AG04449 (cell line): ENCODE measurements at regions not wholly inside any gene's neighbourhood (a gene's known extent, or its start where the extent isn't known, plus 50 kb on each side); places are given as distances from the start of the nearest gene placed in this dataset.
A peak's percentile ranks its signal among the peaks of the same experiment; 100 is the strongest.

Experiments used
- CTCF ChIA-PET: fragments of 350-600 bp; formaldehyde crosslinking; extraction: SDS; loops from one replicate; lab custom pipeline; 2021; ENCODE audit warnings: antibody characterized with exemption; lab: Yijun Ruan, JAX
- POLR2A ChIA-PET: fragments of 400-600, 350-600 bp; formaldehyde crosslinking; extraction: SDS; loops from one replicate; lab custom pipeline; 2020; ENCODE audit warnings: antibody characterized with exemption, inconsistent platforms; lab: Yijun Ruan, JAX
- DNase-seq: peaks from one replicate; pipeline ENCODE4 v3.0.0-alpha.2; 2010; ENCODE audit warnings: low read depth, low spot score
- H3K4me3 ChIP-seq: 2 replicates; pipeline ENCODE4 v1.5.1; 2011; ENCODE audit warnings: low read depth, mild to moderate bottlenecking, control low read depth, low read length
- CTCF ChIP-seq: IDR thresholded peaks from one replicate; pipeline ENCODE4 v1.5.1; 2011; ENCODE audit warnings: mild to moderate bottlenecking, moderate library complexity, low read length, control low read depth, inconsistent platforms; ENCODE audit not compliant: insufficient read depth; ENCODE audit errors: missing control alignments

GRCh38 chr14:84707830-84708229, 822.1 kb upstream of the FLRT2 start:
- no peak for DNase-seq
- POLR2A ChIA-PET, result no interaction called here
- no peak overlapping the region for H3K4me3 ChIP-seq
- TF ChIP-seq CTCF, result no peak
- CTCF ChIA-PET, result no interaction called here

GRCh38 chr14:84708865-84709264, 821.1 kb upstream of the FLRT2 start:
- TF ChIP-seq CTCF, result no peak
- no peak for DNase-seq
- ChIA-PET POLR2A (no interaction called here), CTCF (no interaction called here)
- no peak overlapping the region for H3K4me3 ChIP-seq

- POLR2A ChIA-PET, result no interaction called here
- TF ChIP-seq CTCF, result no peak
- CTCF ChIA-PET, result no interaction called here
These were observed 803.5 kb upstream of the FLRT2 start for GRCh38 chr14:84726471-84726870.

GRCh38 chr14:84749191-84749955, 780.6 kb upstream of the FLRT2 start:
- TF ChIP-seq CTCF, result no peak
- POLR2A ChIA-PET, result no interaction called here
- no peak for DNase-seq
- H3K4me3 ChIP-seq, result no peak overlapping the region
- CTCF ChIA-PET, result no interaction called here

More at GRCh38 chr14:84726471-84726870, 803.5 kb upstream of the FLRT2 start:
- H3K4me3 ChIP-seq, result no peak overlapping the region
- DNase-seq, result no peak

- DNase-seq, result no peak
- TF ChIP-seq CTCF, result no peak
- ChIA-PET POLR2A (interaction anchor here (1.5 kb wide), 1 partner anchor 779 kb away, joined by 6 read pairs; no protein-coding TSS in a partner anchor), CTCF (no interaction called here)
- no peak overlapping the region for H3K4me3 ChIP-seq
These were observed 779.7 kb upstream of the FLRT2 start for GRCh38 chr14:84750284-84750683.

GRCh38 chr14:84750763-84751554, 779.0 kb upstream of the FLRT2 start:
- no peak overlapping the region for H3K4me3 ChIP-seq
- CTCF ChIA-PET, result no interaction called here
- no peak for TF ChIP-seq CTCF
- POLR2A ChIA-PET, result interaction anchor here (1.5 kb wide), 1 partner anchor 778 kb away, joined by 6 read pairs; no protein-coding TSS in a partner anchor
- DNase-seq, result peak; percentile 33
